Neural cell (in vitro differentiated cells): ENCODE measurements at regions not wholly inside any gene's neighbourhood (a gene's known extent, or its start where the extent isn't known, plus 50 kb on each side); places are given as distances from the start of the nearest gene placed in this dataset.

Experiments
- H2AFZ ChIP-seq: fragments of 200-600, 300-800 bp; sonication (generic), shearing (Covaris generic); 2 replicates; pipeline ENCODE4 v1.6.0; 2014; ENCODE audit warnings: low read depth, mild to moderate bottlenecking, antibody characterized with exemption, low read length, moderate library complexity
- H3F3A ChIP-seq: fragments of 200-600 bp; shearing (Covaris generic); 2 replicates; pipeline ENCODE4 v1.6.1; 2016; ENCODE audit warnings: mild to moderate bottlenecking, moderate library complexity, mixed read lengths, antibody characterized with exemption, low read length; ENCODE audit not compliant: insufficient read depth, poor library complexity, severe bottlenecking
- H3K27ac ChIP-seq: fragments of 200-600, 300-800 bp; sonication (generic), shearing (Covaris generic); 2 replicates; pipeline ENCODE4 v1.5.1; 2014; ENCODE audit warnings: mild to moderate bottlenecking, low read length, moderate library complexity
- H3K27me3 ChIP-seq: fragments of 300-800, 200-600 bp; sonication (generic), shearing (Covaris generic); 2 replicates; pipeline ENCODE4 v1.6.0; 2014; ENCODE audit warnings: mild to moderate bottlenecking, low read depth, low read length, moderate library complexity; ENCODE audit not compliant: insufficient read depth
- H3K36me3 ChIP-seq: fragments of 300-800, 200-600 bp; sonication (generic), shearing (Covaris generic); 2 replicates; pipeline ENCODE4 v1.5.1; 2014; ENCODE audit warnings: mild to moderate bottlenecking, antibody characterized with exemption, low read length, moderate library complexity; ENCODE audit not compliant: insufficient read depth
- H3K4me2 ChIP-seq: fragments of 300-800, 200-600 bp; sonication (generic), shearing (Covaris generic); 2 replicates; pipeline ENCODE4 v1.6.0; 2014; ENCODE audit warnings: mild to moderate bottlenecking, low read length
- H3K4me3 ChIP-seq: fragments of 300-800, 200-600 bp; sonication (generic), shearing (Covaris generic); 2 replicates; pipeline ENCODE4 v1.5.1; 2014; ENCODE audit warnings: mild to moderate bottlenecking, low read length, moderate library complexity
- H3K79me2 ChIP-seq: fragments of 200-600 bp; shearing (Covaris generic); replicated peaks from 2 replicates; pipeline ENCODE4 v1.6.0; 2014; ENCODE audit warnings: mild to moderate bottlenecking, low read length, moderate library complexity; ENCODE audit not compliant: insufficient read depth
- H3K9ac ChIP-seq: fragments of 300-800, 200-600 bp; sonication (generic), shearing (Covaris generic); 2 replicates; pipeline ENCODE4 v1.6.1; 2016; ENCODE audit warnings: mild to moderate bottlenecking, low read length, mixed read lengths
- H3K9me2 ChIP-seq: fragments of 200-600 bp; shearing (Covaris generic); 2 replicates; pipeline ENCODE4 v1.6.1; 2016; ENCODE audit warnings: mild to moderate bottlenecking, low read length, mixed read lengths; ENCODE audit not compliant: insufficient read depth
- H3K9me3 ChIP-seq: fragments of 200-600, 300-800 bp; sonication (generic), shearing (Covaris generic); 2 replicates; pipeline ENCODE4 v1.6.1; 2016; ENCODE audit warnings: mild to moderate bottlenecking, mixed run types, low read length, moderate library complexity, mixed read lengths
- H4K20me1 ChIP-seq: fragments of 200-600 bp; shearing (Covaris generic); 2 replicates; pipeline ENCODE4 v1.6.1; 2016; ENCODE audit warnings: mild to moderate bottlenecking, mixed run types; ENCODE audit not compliant: insufficient read depth
- EP300 ChIP-seq: fragments of 450-650 bp; conservative IDR thresholded peaks from 2 replicates; pipeline ENCODE4 v1.6.1; 2014; ENCODE audit warnings: antibody characterized with exemption, mild to moderate bottlenecking, moderate library complexity; ENCODE audit not compliant: poor library complexity, severe bottlenecking
- EZH2 ChIP-seq: fragments of 200-600, 300-800 bp; shearing (Covaris generic), sonication (generic); IDR thresholded peaks from 2 replicates; pipeline ENCODE4 v1.6.1; 2014; ENCODE audit warnings: antibody characterized with exemption, low read length, borderline replicate concordance, mild to moderate bottlenecking; ENCODE audit not compliant: insufficient read depth, poor library complexity, severe bottlenecking
- MXI1 ChIP-seq: fragments of 450-650 bp; conservative IDR thresholded peaks from 2 replicates; pipeline ENCODE4 v1.6.1; 2014; ENCODE audit warnings: antibody characterized with exemption, mild to moderate bottlenecking; ENCODE audit not compliant: poor library complexity, severe bottlenecking
- POLR2AphosphoS5 ChIP-seq: IDR thresholded peaks from 2 replicates; pipeline ENCODE4 v1.6.1; 2012
- RAD21 ChIP-seq: fragments of 450-650 bp; conservative IDR thresholded peaks from 2 replicates; pipeline ENCODE4 v1.6.1; 2014; ENCODE audit warnings: antibody characterized with exemption, mild to moderate bottlenecking, moderate library complexity
- SMC3 ChIP-seq: fragments of 450-650 bp; conservative IDR thresholded peaks from 2 replicates; pipeline ENCODE4 v1.6.1; 2014; ENCODE audit warnings: antibody characterized with exemption, mild to moderate bottlenecking, moderate library complexity; ENCODE audit not compliant: poor library complexity
- TAF1 ChIP-seq: IDR thresholded peaks from 2 replicates; pipeline ENCODE4 v1.6.1; 2012; ENCODE audit warnings: low read depth
- TF ChIP-seq, protein P1 (sequence below): IDR thresholded peaks from 2 replicates; pipeline ENCODE4 v1.6.1; 2012; ENCODE audit warnings: borderline replicate concordance
- TF ChIP-seq, protein P2 (sequence below): fragments of 450-650 bp; IDR thresholded peaks from 2 replicates; pipeline ENCODE4 v1.5.1; 2014; ENCODE audit warnings: antibody characterized with exemption, mild to moderate bottlenecking, moderate library complexity; ENCODE audit not compliant: poor library complexity, severe bottlenecking

DNA sequence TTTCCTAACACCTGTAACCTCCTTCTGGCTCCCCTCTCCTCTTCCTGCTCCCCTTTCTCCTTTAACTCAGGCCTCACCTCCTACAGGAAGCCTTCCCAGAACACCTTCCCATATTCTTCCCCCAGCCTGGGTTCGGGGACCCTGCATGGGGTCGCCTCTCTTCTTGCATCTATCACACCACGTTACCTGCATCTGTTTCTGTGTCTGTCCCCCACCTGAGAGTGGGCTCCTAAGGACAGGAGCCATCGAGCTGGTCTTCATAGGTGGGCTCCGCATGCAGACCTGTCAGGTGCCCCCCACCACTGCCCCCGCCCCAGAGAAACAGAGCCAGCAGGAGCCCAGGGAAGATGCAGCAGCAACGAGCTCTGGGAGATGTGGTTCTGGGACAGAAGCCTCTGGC lies 123.2 kb upstream of the GLI2 start:
- Histone ChIP-seq H3K9me3 (no peaks in the 10 kb centered on the region), H3F3A (no peaks in the 10 kb centered on the region), H3K27me3 (peaks cover 3% of the 10 kb centered on the region), H3K9ac (no peak overlapping the region), H2AFZ (no peak overlapping the region), H4K20me1 (no peaks in the 10 kb centered on the region), H3K4me2 (no peak overlapping the region), H3K27ac (no peak overlapping the region), H3K36me3 (no peaks in the 10 kb centered on the region), H3K9me2 (no peaks in the 10 kb centered on the region), H3K4me3 (no peak overlapping the region), H3K79me2 (no peaks in the 10 kb centered on the region)
- no peak for TF ChIP-seq RAD21
- TF ChIP-seq POLR2AphosphoS5: no peak
- TF ChIP-seq EZH2: no peak
- no peak for TF ChIP-seq MXI1
- TF ChIP-seq, protein P1, sequence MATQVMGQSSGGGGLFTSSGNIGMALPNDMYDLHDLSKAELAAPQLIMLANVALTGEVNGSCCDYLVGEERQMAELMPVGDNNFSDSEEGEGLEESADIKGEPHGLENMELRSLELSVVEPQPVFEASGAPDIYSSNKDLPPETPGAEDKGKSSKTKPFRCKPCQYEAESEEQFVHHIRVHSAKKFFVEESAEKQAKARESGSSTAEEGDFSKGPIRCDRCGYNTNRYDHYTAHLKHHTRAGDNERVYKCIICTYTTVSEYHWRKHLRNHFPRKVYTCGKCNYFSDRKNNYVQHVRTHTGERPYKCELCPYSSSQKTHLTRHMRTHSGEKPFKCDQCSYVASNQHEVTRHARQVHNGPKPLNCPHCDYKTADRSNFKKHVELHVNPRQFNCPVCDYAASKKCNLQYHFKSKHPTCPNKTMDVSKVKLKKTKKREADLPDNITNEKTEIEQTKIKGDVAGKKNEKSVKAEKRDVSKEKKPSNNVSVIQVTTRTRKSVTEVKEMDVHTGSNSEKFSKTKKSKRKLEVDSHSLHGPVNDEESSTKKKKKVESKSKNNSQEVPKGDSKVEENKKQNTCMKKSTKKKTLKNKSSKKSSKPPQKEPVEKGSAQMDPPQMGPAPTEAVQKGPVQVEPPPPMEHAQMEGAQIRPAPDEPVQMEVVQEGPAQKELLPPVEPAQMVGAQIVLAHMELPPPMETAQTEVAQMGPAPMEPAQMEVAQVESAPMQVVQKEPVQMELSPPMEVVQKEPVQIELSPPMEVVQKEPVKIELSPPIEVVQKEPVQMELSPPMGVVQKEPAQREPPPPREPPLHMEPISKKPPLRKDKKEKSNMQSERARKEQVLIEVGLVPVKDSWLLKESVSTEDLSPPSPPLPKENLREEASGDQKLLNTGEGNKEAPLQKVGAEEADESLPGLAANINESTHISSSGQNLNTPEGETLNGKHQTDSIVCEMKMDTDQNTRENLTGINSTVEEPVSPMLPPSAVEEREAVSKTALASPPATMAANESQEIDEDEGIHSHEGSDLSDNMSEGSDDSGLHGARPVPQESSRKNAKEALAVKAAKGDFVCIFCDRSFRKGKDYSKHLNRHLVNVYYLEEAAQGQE: no peak
- TF ChIP-seq TAF1: no peak
- TF ChIP-seq, protein P2, sequence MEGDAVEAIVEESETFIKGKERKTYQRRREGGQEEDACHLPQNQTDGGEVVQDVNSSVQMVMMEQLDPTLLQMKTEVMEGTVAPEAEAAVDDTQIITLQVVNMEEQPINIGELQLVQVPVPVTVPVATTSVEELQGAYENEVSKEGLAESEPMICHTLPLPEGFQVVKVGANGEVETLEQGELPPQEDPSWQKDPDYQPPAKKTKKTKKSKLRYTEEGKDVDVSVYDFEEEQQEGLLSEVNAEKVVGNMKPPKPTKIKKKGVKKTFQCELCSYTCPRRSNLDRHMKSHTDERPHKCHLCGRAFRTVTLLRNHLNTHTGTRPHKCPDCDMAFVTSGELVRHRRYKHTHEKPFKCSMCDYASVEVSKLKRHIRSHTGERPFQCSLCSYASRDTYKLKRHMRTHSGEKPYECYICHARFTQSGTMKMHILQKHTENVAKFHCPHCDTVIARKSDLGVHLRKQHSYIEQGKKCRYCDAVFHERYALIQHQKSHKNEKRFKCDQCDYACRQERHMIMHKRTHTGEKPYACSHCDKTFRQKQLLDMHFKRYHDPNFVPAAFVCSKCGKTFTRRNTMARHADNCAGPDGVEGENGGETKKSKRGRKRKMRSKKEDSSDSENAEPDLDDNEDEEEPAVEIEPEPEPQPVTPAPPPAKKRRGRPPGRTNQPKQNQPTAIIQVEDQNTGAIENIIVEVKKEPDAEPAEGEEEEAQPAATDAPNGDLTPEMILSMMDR: no peak
- no peak for TF ChIP-seq SMC3
- TF ChIP-seq EP300: no peak

DNA sequence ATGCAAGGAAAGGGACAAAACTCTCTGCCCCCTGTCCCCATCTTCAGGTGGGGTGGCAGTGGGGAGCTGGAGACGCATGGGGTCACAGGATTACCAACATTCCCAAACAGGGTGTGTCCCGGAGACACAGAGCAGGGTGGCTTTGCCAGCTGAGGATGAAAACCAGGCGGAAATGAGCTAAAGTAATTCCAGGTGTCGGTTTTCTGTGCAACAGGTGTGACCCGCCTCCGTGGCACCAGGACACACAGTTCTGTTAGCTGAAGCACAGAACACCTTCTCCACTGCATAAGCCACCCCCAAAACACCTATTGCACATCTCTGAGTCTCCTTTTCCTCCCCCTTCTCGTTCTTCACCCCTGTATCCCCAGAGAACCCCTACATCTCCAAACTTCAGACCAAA lies 122.7 kb upstream of the GLI2 start:
- Histone ChIP-seq H3K4me2 (no peak overlapping the region), H4K20me1 (no peaks in the 10 kb centered on the region), H3K4me3 (no peak overlapping the region), H3K9me2 (no peaks in the 10 kb centered on the region), H3F3A (no peaks in the 10 kb centered on the region), H3K79me2 (no peaks in the 10 kb centered on the region), H3K9ac (no peak overlapping the region), H3K9me3 (no peaks in the 10 kb centered on the region), H3K36me3 (no peaks in the 10 kb centered on the region), H3K27ac (no peak overlapping the region), H2AFZ (no peak overlapping the region), H3K27me3 (peaks cover 3% of the 10 kb centered on the region)
- TF ChIP-seq, protein P2: no peak
- TF ChIP-seq, protein P1: no peak
- TF ChIP-seq RAD21: no peak
- TF ChIP-seq POLR2AphosphoS5: no peak
- no peak for TF ChIP-seq MXI1
- TF ChIP-seq EZH2: no peak
- TF ChIP-seq EP300: no peak
- TF ChIP-seq SMC3: no peak
- no peak for TF ChIP-seq TAF1
